ENCODE measurements at regions not wholly inside any gene's neighbourhood (a gene's known extent, or its start where the extent isn't known, plus 50 kb on each side); places are given as distances from the start of the nearest gene placed in this dataset.

DNA sequence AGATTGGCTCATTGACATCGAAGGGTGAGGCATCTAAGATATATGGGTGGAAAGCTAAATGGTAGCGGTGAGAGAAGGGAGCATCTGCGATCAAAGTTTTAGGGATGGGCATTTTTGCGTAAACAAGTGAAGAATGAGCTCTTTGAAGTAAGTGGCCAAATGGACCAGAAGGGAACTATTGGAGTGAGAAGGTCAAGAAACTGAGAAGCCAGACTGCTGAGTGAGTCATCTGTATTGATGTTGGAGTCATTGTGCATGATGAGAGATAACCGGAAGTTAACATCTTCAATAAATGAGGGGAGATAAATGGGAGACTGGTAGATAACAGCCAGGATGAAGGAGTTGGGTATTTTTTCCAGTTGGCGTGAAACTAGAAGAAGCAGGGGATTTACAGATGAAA lies 271.9 kb upstream of the PDE3A start:
- TF ChIP-seq RARB (CRISPR knock-in tag; IDR thresholded peaks at IDR 0.05) = no peak
- TF ChIP-seq, protein P1, sequence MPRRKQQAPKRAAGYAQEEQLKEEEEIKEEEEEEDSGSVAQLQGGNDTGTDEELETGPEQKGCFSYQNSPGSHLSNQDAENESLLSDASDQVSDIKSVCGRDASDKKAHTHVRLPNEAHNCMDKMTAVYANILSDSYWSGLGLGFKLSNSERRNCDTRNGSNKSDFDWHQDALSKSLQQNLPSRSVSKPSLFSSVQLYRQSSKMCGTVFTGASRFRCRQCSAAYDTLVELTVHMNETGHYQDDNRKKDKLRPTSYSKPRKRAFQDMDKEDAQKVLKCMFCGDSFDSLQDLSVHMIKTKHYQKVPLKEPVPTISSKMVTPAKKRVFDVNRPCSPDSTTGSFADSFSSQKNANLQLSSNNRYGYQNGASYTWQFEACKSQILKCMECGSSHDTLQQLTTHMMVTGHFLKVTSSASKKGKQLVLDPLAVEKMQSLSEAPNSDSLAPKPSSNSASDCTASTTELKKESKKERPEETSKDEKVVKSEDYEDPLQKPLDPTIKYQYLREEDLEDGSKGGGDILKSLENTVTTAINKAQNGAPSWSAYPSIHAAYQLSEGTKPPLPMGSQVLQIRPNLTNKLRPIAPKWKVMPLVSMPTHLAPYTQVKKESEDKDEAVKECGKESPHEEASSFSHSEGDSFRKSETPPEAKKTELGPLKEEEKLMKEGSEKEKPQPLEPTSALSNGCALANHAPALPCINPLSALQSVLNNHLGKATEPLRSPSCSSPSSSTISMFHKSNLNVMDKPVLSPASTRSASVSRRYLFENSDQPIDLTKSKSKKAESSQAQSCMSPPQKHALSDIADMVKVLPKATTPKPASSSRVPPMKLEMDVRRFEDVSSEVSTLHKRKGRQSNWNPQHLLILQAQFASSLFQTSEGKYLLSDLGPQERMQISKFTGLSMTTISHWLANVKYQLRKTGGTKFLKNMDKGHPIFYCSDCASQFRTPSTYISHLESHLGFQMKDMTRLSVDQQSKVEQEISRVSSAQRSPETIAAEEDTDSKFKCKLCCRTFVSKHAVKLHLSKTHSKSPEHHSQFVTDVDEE (CRISPR knock-in tag; IDR thresholded peaks at IDR 0.05) = no peak
- TF ChIP-seq ZFP30 (CRISPR knock-in tag; IDR thresholded peaks at IDR 0.05) = no peak
- TF ChIP-seq ZNF70 (CRISPR knock-in tag; IDR thresholded peaks at IDR 0.05) = no peak

Data from SK-N-SH treated with all-trans-retinoic acid at 6 μM for 48 hours (cell line).